Left forelimb (tissue), 1 donor: ENCODE measurements at regions not wholly inside any gene's neighbourhood (a gene's known extent, or its start where the extent isn't known, plus 50 kb on each side); places are given as distances from the start of the nearest gene placed in this dataset.

Experiments
- DNase-seq: peaks from one replicate; pipeline ENCODE4 v3.0.0-alpha.2; 2018; ENCODE audit warnings: low spot score

DNA sequence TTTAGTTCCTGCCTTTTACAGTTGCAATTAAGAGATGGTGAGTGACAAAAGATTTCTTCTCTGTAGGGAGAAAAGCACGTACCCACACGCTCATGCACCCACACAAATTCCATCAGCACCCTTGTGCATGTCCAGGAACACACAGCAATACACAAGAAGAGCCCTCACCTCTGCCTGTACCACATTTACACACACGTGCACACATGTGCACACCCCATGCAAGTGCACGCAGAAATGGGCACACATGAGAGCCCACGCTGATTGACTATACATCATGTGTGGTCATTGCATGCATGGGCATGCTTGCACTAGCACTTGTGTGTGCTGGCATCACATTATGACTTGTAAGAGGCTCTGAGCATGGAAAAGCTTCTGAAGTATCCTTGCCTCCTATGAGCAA, 70.5 kb downstream of the SERPINA3 start:
- no peak for DNase-seq

DNA sequence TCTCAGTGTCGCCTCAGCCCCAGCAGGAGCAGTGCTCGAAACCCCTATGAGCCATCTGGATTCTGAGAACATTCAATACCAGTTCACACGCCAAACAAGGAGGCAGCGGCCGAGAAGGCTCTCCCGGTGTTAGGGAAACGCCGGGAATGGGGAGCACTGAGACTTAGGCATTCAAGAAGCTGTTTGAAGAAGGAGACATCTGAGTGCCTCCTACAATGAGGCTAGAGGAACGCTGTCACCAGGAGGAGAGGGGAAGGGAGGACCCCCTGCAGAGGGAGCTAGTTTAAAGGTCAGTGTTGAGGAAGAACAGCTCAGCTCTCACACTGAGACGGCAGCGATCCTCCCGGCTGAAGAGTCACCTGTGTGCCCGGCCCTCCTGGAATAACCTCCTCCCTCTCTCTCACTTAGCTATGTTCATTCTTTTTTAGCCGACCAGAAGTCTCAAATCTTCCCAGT, 69.9 kb downstream of the SERPINA3 start:
- DNase-seq = no peak

DNA sequence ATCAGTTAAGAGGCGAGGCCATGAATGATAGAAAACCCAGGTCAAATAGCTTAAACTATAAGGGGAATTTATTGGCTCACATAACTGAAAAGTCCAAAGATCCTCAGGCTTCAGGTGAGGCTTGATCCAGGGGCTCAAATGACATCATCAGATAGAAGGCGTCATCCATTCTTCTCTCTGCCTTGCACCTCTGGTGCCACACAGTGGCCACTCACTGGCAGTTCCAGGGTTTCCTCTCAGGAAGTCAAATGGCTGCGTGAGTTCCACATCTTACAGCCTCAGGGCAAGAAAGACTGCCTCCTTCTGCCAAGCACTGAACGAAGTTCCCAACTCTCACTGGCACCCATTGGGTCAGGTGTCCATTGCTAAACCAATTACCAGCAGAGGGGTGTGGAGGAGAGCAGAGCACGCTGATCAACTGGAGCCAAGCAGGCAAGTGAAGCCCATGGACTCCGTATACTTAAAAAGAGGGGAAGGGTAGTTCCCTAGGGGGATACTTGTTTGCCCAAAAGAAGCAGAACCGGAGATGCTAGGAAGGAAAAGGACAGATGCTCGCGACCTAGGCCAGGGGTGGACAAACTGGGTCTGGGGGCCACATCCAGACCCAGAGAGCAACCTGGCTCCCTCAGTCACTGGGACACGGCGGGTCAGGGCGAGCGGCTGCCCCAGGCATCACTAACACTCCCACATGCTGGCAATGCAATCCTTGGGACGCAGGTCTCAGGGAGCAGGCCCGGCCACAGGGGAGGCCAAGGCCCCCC, 69.3 kb downstream of the SERPINA3 start:
- no peak for DNase-seq

DNA sequence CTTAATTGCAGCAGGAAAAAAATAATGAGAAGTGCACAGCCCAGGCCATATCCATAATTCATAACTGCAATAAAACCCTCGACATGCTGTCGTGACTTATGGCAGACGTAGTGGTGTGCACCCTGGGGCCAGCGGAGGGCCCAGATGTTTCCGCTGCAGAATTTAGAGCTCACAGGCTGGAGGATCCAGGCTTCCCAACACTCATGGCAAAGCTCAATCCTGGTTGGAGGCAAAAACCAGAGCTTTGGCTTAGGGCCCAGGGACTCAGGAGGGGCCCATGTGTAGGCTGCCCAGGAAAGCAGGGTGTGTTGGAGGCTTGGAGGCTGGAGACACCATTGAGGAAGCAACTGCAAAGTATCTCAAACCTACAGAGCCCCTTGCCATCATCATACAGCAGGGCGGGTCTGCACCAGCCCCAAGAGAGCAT, 68.7 kb downstream of the SERPINA3 start:
- no peak for DNase-seq

DNA sequence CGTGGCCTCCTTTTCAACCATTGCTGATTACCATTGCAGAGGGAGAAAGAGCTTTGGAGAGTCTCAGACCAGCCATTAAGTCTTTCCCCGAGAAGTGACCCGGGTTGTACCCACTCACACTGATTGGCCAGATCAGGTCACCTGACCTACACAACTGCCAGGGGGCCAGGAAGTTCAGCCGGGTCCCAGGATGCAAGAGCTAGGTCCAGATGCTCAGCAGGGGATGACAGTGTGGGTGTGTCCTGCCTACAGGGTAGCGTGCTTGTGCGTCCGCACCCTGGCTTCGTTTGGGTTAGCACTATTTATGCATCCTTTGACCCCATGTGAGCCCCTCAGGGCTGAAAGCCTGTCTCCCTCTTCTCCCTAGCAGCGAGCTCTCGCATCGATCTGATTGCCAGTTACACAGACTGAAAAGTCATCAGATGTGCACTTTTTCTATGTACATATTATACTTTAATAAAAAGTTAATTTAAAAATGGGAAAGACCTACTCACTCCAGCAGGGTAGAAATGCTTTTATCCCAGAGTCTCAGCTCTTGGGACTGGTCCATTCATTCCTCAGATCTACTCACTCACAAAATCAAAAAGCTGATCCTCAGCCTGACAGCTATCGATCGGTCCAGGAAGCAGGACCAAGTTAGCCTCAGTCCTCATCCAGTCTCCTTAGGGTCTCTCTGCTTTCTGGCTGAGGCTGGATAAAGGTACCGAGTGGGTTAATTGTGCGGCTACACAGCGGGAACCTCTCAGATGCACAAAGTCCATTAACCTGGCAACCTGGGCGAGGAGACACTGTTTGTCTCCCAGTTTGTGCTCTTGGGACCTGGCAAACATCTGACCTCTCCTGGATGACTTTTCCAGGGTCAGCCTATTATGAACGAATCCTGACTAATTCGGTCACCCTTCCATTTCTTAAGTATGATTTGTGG, 68.0 kb downstream of the SERPINA3 start:
- DNase-seq = no peak

DNA sequence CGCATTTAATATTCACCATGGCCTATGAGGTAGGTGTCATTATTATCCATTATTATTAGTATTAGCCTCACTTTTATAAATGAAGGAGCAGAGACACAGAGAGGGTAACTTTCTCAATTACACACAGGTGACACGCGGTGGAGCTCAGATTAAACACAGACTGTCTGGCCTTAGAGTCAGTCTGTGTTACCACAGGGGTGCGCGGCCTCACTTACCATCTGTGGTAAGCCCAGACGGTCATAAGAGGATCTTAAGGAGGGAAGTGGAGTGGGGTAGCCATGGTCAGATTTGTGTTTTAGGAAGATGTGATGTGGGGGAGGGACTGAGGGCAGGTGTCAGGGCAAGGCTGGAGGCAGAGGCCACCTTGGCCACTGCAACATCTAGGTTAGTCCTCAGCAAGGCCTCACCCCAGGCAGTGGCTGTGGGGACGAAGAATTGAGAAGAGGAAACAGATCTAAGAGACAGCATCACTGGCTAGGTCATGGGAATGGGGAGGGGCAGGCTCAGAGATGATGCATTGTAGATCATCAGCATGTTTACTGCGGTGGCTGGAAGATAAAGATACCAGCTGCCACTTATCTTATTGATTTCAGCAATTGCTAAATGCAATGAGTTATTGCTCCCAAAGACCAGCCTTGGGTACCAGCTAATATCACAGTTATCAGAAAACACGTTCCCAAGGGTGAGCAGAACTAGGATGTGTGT, 67.1 kb downstream of the SERPINA3 start:
- no peak for DNase-seq

DNA sequence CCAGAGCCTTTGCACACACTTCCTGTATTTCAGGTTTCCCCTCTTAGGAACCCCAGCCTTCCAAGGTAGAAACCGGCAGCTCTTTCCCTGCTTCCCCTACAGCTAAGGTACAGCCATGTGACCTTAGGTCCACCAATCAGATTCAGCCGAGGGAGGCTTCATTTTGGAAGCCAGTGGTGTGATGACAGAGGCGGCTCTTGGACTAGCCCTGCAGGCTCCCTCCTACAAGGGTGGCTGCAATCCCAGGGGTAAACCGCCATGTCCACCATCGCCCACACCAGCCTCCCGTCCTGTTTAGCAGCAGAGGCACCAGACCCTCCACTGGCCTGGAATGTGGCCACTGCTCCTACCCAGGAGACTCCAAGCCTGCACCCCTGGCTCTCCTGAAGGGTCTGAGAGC, 65.6 kb downstream of the SERPINA3 start:
- no peak for DNase-seq

DNA sequence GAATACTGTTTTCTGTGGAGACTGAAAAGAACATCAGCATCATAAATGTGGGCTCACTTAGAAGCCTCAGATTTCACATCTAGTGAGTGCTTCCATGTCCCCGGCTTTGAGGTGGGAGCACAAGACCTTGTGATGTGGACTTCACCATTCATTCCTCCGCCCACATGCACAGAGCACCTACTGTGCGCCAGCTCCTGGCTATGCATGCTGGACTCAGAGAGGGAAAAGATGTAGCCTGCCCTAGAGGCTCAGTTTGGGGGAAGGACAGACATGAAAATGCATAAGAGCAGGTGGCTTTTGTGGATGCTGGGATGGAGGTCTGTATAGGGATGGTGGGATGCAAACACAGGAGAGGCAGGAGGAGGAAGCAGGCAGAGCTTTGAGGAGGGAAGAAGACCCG, 65.0 kb downstream of the SERPINA3 start:
- no peak for DNase-seq

DNA sequence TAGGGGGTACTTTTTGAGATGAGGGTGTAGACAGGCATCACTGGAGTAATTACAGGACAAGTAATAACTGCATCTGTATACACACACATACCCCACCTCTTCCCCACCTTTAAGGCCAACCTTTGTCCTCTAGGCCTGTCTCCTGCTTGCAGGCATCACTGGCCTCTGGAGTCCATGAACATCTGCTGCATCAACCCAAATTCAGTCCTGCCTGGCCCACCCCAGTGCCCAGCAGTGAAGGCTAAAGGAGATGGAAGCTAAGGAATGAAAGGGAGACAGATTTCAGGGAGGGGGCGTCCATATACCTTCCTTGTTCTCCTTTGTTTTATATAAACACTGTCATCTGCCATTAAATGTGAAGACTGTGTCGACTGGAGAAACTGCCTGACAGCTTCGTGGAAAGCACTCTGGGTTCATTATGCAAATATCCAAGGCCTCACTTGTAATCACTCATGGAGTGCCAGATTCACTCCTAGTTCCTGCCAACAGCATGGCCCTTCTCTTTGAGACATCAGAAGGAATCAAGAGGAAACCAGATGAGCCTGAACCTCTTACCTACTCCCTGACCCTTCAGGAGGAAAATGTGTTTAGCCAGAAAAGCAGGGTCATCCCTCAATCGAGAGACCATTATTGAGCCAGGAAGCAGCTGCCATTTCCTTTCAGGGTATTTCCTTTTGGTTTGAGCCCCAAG, 64.4 kb downstream of the SERPINA3 start:
- DNase-seq = no peak

DNA sequence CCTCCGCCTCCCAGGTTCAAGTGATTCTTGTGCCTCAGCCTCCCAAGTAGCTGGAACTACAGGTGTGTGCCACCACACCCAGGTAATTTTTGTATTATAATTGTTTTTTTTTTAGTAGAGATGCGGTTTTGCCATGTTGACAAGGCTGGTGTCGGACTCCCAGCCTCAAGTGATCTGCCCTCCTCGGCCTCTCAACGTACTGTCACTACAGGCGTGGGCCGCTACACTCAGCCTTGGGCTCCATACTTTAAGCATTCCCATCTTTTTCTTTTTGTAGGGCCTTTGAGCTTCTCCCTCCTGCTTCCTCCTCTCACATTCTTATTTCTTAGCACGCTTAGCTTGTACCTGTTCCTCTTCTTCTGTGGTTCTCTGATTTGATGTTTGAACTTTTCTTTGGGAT, 62.8 kb downstream of the SERPINA3 start:
- no peak for DNase-seq

DNA sequence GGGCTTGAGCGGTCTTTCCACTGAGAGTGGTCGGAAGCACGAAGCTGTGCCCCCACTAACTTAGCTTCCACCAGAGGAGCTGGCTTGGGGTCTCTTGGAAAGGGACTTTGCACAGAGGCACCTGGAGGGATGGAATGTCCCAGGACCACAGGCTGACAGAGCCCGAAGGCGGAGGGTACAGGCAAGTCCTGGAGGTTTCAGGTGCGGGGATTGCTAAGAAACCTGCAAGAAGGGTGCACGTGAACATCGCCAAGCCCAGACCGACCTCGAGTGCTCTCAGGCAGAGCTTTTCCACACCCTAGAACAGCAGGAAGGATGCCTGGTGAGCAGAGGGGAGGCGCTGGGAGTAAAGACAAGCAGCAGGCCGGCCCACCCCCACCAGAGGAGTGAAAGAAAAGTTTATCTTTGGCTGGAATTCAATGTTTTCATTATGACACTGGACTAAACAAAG, 61.6 kb downstream of the SERPINA3 start:
- DNase-seq = no peak
